Mesothelial cell of epicardium (in vitro differentiated cells): ENCODE measurements at regions not wholly inside any gene's neighbourhood (a gene's known extent, or its start where the extent isn't known, plus 50 kb on each side); places are given as distances from the start of the nearest gene placed in this dataset.
"Not testable (repeated sequence)": the region's sequence is repeated elsewhere in the genome, so short reads cannot be mapped to it uniquely, and the experiment has no call there.

Source experiments
- DNase-seq, 2 experiments: peaks; one replicate each; pipeline ENCODE4 v3.0.0; 2021; ENCODE audit warnings: low spot score in 2 of 2; ENCODE audit not compliant: unreplicated experiment in 2 of 2
- H3K27ac Mint-ChIP-seq: 2 replicates; pipeline ENCODE4 v1.8.0; 2021; ENCODE audit warnings: mixed read lengths
- H3K27me3 Mint-ChIP-seq: 2 replicates; pipeline ENCODE4 v1.8.0; 2021; ENCODE audit warnings: low read depth, mixed read lengths
- H3K36me3 Mint-ChIP-seq: 2 replicates; pipeline ENCODE4 v1.8.0; 2021; ENCODE audit warnings: mixed read lengths
- H3K4me1 Mint-ChIP-seq: 2 replicates; pipeline ENCODE4 v1.8.0; 2021; ENCODE audit warnings: mixed read lengths
- H3K4me3 Mint-ChIP-seq: 2 replicates; pipeline ENCODE4 v1.8.0; 2021; ENCODE audit warnings: mild to moderate bottlenecking, moderate library complexity, mixed read lengths
- H3K9me3 Mint-ChIP-seq: 2 replicates; pipeline ENCODE4 v1.8.0; 2021; ENCODE audit warnings: mixed read lengths
- TF ChIP-seq, protein P1 (sequence below): fragments of 200-600 bp; sonication (generic); IDR thresholded peaks from one replicate; pipeline ENCODE4 v1.5.0; 2021; ENCODE audit warnings: antibody characterized with exemption; ENCODE audit not compliant: unreplicated experiment

DNA sequence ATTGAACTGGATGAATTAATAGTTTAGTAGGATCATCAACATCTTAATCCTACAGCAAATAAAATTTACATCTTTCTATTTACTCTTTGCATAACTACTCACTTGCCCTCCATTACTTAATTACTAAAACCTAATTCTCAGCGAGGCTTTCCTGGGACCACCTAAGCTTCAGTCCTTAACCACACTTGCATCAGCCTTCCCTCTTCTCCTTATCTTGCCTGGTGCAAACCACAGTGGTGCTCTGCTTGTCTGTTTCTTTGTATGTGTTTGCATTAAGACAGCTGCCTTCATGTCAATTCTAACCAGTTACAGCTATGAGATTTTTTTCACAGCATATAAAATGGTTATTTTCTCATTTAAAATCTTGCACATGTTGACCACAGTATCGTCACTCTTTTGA lies 72.6 kb upstream of the ZNF92 start:
- H3K4me3 Mint-ChIP-seq = no peak overlapping the region
- no peak for DNase-seq
- no peaks in the 10 kb centered on the region for H3K9me3 Mint-ChIP-seq
- no peak overlapping the region for H3K27ac Mint-ChIP-seq
- no peaks in the 10 kb centered on the region for H3K4me1 Mint-ChIP-seq
- no peaks in the 10 kb centered on the region for H3K27me3 Mint-ChIP-seq
- H3K36me3 Mint-ChIP-seq = no peaks in the 10 kb centered on the region
- TF ChIP-seq, protein P1, sequence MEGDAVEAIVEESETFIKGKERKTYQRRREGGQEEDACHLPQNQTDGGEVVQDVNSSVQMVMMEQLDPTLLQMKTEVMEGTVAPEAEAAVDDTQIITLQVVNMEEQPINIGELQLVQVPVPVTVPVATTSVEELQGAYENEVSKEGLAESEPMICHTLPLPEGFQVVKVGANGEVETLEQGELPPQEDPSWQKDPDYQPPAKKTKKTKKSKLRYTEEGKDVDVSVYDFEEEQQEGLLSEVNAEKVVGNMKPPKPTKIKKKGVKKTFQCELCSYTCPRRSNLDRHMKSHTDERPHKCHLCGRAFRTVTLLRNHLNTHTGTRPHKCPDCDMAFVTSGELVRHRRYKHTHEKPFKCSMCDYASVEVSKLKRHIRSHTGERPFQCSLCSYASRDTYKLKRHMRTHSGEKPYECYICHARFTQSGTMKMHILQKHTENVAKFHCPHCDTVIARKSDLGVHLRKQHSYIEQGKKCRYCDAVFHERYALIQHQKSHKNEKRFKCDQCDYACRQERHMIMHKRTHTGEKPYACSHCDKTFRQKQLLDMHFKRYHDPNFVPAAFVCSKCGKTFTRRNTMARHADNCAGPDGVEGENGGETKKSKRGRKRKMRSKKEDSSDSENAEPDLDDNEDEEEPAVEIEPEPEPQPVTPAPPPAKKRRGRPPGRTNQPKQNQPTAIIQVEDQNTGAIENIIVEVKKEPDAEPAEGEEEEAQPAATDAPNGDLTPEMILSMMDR = no peak

GRCh38 chr7:65295409-65295808 lies 78.2 kb upstream of the ZNF92 start:
- no peaks in the 10 kb centered on the region for H3K4me1 Mint-ChIP-seq
- no peak for DNase-seq
- TF ChIP-seq, protein P1 = no peak
- no peaks in the 10 kb centered on the region for H3K27me3 Mint-ChIP-seq
- H3K9me3 Mint-ChIP-seq = no peaks in the 10 kb centered on the region
- no peaks in the 10 kb centered on the region for H3K36me3 Mint-ChIP-seq
- H3K4me3 Mint-ChIP-seq = no peak overlapping the region
- no peak overlapping the region for H3K27ac Mint-ChIP-seq

DNA sequence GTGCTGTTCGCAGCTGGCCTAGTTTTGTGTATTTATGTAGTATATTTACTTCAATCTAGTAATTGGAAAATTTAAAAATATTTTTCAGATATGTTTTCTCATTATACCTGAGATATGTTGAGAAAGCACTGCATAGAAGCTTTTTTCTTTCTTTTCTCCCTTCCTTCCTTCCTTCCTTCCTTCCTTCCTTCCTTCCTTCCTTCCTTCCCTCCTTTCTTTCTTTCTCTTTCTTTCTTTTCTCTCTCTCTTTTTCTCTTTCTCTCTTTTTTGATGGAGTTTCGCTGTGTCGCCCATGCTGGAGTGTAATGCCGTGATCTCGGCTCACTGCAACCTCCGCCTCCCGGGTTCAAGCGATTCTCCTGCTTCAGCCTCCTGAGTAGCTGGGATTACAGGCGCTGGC lies 83.3 kb upstream of the ZNF92 start:
- H3K27ac Mint-ChIP-seq, H3K9me3 Mint-ChIP-seq, H3K27me3 Mint-ChIP-seq, DNase-seq, H3K36me3 Mint-ChIP-seq, H3K4me3 Mint-ChIP-seq, H3K4me1 Mint-ChIP-seq: not testable (repeated sequence)

- Mint-ChIP-seq H3K36me3 (peaks cover under 1% of the 10 kb centered on the region), H3K27ac (no peak overlapping the region)
Measured at GRCh38 chr7:65287023-65287422, 86.6 kb upstream of the ZNF92 start.

GRCh38 chr7:65285906-65286864 lies 87.5 kb upstream of the ZNF92 start:
- H3K27ac Mint-ChIP-seq = no peak overlapping the region
- no peaks in the 10 kb centered on the region for H3K4me1 Mint-ChIP-seq
- no peaks in the 10 kb centered on the region for H3K27me3 Mint-ChIP-seq
- H3K9me3 Mint-ChIP-seq = peaks cover 8% of the 10 kb centered on the region
- TF ChIP-seq, protein P1 = no peak
- H3K36me3 Mint-ChIP-seq = peaks cover 2% of the 10 kb centered on the region
- H3K4me3 Mint-ChIP-seq = no peak overlapping the region
- DNase-seq = no peak

More at GRCh38 chr7:65287023-65287422, 86.6 kb upstream of the ZNF92 start:
- peaks cover under 1% of the 10 kb centered on the region for H3K9me3 Mint-ChIP-seq
- DNase-seq = no peak
- no peak overlapping the region for H3K4me3 Mint-ChIP-seq
- TF ChIP-seq, protein P1 = no peak
- H3K4me1 Mint-ChIP-seq = no peaks in the 10 kb centered on the region
- H3K27me3 Mint-ChIP-seq = no peaks in the 10 kb centered on the region

DNA sequence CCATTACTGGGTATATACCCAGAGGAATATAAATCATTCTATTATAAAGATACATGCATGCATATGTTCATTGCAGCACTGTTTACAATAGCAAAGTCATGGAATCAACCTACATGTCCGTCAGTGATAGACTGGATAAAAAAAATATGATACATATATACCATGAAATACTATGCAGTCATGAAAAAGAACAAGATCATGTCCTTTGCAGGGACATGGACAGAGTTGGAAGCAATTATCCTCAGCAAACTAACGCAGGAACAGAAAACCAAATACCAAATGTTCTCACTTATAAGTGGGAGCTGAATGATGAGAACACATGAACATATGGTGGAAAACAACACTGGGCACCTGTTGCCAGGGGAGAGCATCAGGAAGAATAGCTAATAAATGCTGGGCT lies 88.4 kb upstream of the ZNF92 start:
- not testable (repeated sequence) for H3K27me3 Mint-ChIP-seq, H3K36me3 Mint-ChIP-seq, H3K27ac Mint-ChIP-seq, H3K4me3 Mint-ChIP-seq, H3K4me1 Mint-ChIP-seq, DNase-seq
- H3K9me3 Mint-ChIP-seq = peaks cover 10% of the 10 kb centered on the region
